EH (cell line): ENCODE measurements at regions not wholly inside any gene's neighbourhood (a gene's known extent, or its start where the extent isn't known, plus 50 kb on each side); places are given as distances from the start of the nearest gene placed in this dataset.
"Not testable (repeated sequence)": the region's sequence is repeated elsewhere in the genome, so short reads cannot be mapped to it uniquely, and the experiment has no call there.

ENCODE experiments used
- DNase-seq: peaks from one replicate; pipeline ENCODE4 v3.0.0-alpha.2; 2015; ENCODE audit warnings: low read depth

- not testable (repeated sequence) for DNase-seq
These were observed 108.1 kb downstream of the PROX1 start for GRCh38 chr1:214095896-214096295.

GRCh38 chr1:214101246-214101645, 113.5 kb downstream of the PROX1 start:
- DNase-seq, result no peak

- DNase-seq, result no peak
These were observed 114.1 kb downstream of the PROX1 start for GRCh38 chr1:214101828-214102227.

GRCh38 chr1:214102907-214103306, 115.1 kb downstream of the PROX1 start:
- DNase-seq, result peak; percentile 68

GRCh38 chr1:214103778-214104177, 116.0 kb downstream of the PROX1 start:
- DNase-seq, result no peak

GRCh38 chr1:214106375-214106774, 118.6 kb downstream of the PROX1 start:
- no peak for DNase-seq

GRCh38 chr1:214107322-214108096, 119.7 kb downstream of the PROX1 start:
- no peak for DNase-seq

- DNase-seq, result no peak
These were observed 120.3 kb downstream of the PROX1 start for GRCh38 chr1:214108097-214108446.

GRCh38 chr1:214111796-214112195, 124.0 kb downstream of the PROX1 start:
- DNase-seq, result no peak

GRCh38 chr1:214116258-214116657, 128.5 kb downstream of the PROX1 start:
- peak; percentile 11 for DNase-seq

- no peak for DNase-seq
These were observed 130.0 kb downstream of the PROX1 start for GRCh38 chr1:214117780-214118179.

GRCh38 chr1:214120191-214120590, 132.4 kb downstream of the PROX1 start:
- no peak for DNase-seq

- DNase-seq, result no peak
These were observed 133.2 kb downstream of the PROX1 start for GRCh38 chr1:214120951-214121350.

- no peak for DNase-seq
These were observed 134.3 kb downstream of the PROX1 start for GRCh38 chr1:214122110-214122509.

- peak; percentile 59 for DNase-seq
These were observed 135.4 kb downstream of the PROX1 start for GRCh38 chr1:214123061-214123784.

- peak; percentile 25 for DNase-seq
These were observed 136.6 kb downstream of the PROX1 start for GRCh38 chr1:214124281-214124805.

- no peak for DNase-seq
These were observed 137.1 kb downstream of the PROX1 start for GRCh38 chr1:214124915-214125314.

- no peak for DNase-seq
These were observed 138.0 kb downstream of the PROX1 start for GRCh38 chr1:214125819-214126218.

GRCh38 chr1:214126697-214127146, 138.9 kb downstream of the PROX1 start:
- no peak for DNase-seq

- DNase-seq, result no peak
These were observed 139.9 kb downstream of the PROX1 start for GRCh38 chr1:214127705-214128104.

GRCh38 chr1:214135886-214136285, 145.1 kb upstream of the SMYD2 start:
- peak; percentile 51 for DNase-seq

GRCh38 chr1:214136324-214136919, 144.5 kb upstream of the SMYD2 start:
- DNase-seq, result peak; percentile 65

GRCh38 chr1:214141486-214141885, 139.5 kb upstream of the SMYD2 start:
- no peak for DNase-seq
